Skeletal muscle satellite cell (primary cell): ENCODE measurements at regions not wholly inside any gene's neighbourhood (a gene's known extent, or its start where the extent isn't known, plus 50 kb on each side); places are given as distances from the start of the nearest gene placed in this dataset.
"Not testable (repeated sequence)": the region's sequence is repeated elsewhere in the genome, so short reads cannot be mapped to it uniquely, and the experiment has no call there.

ENCODE experiments used
- H3K27me3 ChIP-seq: 2 replicates; pipeline ENCODE4 v1.7.0; 2013; ENCODE audit warnings: low read length; ENCODE audit not compliant: control insufficient read depth, insufficient read depth
- H3K36me3 ChIP-seq: 2 replicates; pipeline ENCODE4 v1.7.0; 2013; ENCODE audit warnings: mild to moderate bottlenecking, control low read depth, low read length; ENCODE audit not compliant: insufficient read depth
- H3K4me1 ChIP-seq: 2 replicates; pipeline ENCODE4 v1.7.0; 2013; ENCODE audit warnings: low read length; ENCODE audit not compliant: control insufficient read depth, insufficient read depth
- H3K4me2 ChIP-seq: 2 replicates; pipeline ENCODE4 v1.7.0; 2013; ENCODE audit warnings: mild to moderate bottlenecking, low read length
- H3K4me3 ChIP-seq: 2 replicates; pipeline ENCODE4 v1.7.0; 2013; ENCODE audit warnings: low read length
- H3K9ac ChIP-seq: 2 replicates; pipeline ENCODE4 v1.7.0; 2013; ENCODE audit warnings: mild to moderate bottlenecking, low read depth, low read length, moderate library complexity
- H3K9me3 ChIP-seq: replicated peaks from 2 replicates; pipeline ENCODE4 v1.7.0; 2013; ENCODE audit warnings: mild to moderate bottlenecking, control low read depth, low read length

- H3K4me1 ChIP-seq, result no peaks in the 10 kb centered on the region
- H3K4me3 ChIP-seq, result no peak overlapping the region
- H3K9me3 ChIP-seq, result no peaks in the 10 kb centered on the region
- H3K4me2 ChIP-seq, result no peak overlapping the region
- no peaks in the 10 kb centered on the region for H3K36me3 ChIP-seq
- H3K27me3 ChIP-seq, result peaks cover 62% of the 10 kb centered on the region
- H3K9ac ChIP-seq, result no peak overlapping the region
These were observed 316.5 kb downstream of the ZNF536 start for GRCh38 chr19:30688696-30689095.

DNA sequence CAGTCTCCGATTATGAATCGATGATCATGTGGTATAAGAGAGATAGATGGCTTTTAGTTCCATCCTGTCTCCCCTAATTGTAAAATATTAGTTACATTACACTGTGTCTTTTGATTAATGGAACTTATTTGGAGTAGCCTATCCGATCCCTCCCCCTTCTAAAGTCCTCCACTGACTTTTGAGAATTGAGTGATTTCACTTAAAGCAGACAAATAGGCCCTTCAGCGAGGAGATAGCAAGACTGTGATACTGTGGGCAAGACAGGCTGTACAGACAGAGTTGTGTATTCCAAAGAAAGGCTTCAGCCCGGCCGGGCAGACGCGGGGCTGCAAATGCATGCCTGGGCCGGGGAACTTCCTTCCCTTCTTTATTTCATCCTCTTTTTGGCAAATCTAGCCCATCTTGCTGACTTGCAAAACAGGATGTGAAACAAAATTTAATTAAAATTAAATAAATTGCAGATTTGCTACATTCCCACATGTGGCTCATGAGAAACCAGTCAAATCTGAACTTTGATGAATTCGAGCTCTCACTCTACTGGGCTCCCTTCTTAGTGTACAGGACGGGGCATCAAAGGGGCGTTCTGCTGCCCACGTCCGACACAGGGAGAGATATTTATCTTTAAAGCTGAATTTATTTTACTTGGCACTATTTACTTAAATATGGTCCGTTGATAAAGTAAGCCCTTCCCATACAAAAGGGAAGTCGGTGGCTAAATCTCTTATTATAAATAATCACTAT, 314.8 kb downstream of the ZNF536 start:
- no peaks in the 10 kb centered on the region for H3K9me3 ChIP-seq
- H3K27me3 ChIP-seq, result peaks cover 52% of the 10 kb centered on the region
- H3K4me3 ChIP-seq, result no peak overlapping the region
- H3K36me3 ChIP-seq, result no peaks in the 10 kb centered on the region
- H3K9ac ChIP-seq, result no peak overlapping the region
- no peak overlapping the region for H3K4me2 ChIP-seq
- peaks cover 6% of the 10 kb centered on the region for H3K4me1 ChIP-seq

DNA sequence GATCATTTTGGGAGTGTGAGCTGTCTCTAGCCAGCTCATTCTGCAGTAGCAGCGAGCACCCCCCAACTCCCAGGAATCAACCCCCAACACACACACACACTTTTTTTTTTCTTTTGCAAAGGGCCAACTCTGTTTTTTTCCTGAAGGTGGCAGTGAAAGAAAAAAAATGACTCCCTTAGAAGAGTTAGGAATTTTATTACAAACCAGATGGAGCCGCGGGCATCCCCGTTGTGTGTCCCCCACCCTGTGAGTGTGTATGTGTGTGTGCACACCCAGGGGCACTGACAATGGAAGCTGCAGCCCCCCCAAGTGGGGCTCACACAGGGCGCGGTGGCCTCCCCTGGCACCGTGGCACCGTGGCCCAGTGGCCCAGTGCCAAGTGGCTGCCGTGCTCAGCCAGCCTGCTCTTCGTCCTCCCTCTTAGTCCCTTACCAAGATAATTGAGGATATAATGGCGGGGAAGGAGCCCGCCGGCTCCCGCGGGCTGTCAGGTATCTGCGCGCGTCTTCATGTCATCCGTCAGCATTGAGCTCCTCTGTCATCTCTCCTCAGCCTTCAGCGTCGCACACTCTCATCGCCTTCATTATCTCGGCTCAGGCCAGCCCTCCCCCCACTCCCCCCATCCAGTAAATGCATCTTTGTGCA, 314.1 kb downstream of the ZNF536 start:
- Histone ChIP-seq H3K9me3 (no peaks in the 10 kb centered on the region), H3K4me1 (peaks cover 6% of the 10 kb centered on the region), H3K36me3 (no peaks in the 10 kb centered on the region), H3K4me2 (no peak overlapping the region), H3K9ac (no peak overlapping the region), H3K27me3 (peaks cover 52% of the 10 kb centered on the region), H3K4me3 (no peak overlapping the region)

DNA sequence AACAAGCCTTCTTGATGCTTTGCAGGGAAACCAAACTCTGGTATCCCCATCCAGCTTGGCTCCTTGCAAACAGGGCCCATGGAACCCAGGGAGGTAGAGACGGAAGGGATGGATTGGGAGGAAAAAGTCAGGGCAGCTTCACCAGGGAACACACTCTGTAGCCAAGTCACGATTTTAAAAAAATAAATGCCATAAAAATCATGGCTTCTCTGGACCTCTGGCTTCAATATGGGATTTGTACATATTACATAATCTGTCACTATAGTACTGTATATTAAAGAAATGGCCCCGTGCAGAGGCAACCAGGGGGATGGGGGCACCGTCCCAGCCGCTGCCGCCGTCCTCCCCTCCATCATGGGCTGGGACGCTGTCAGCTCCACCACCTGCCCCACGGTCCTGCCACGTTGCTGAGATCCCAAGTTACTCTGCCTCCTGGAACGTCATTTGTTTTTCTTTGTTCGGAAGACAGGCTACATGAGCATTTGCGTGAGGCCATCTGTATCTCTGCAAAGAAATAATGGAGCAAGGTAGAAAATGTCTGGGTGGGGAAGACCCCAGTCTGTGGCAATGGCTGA, 313.3 kb downstream of the ZNF536 start:
- Histone ChIP-seq H3K4me2 (no peak overlapping the region), H3K4me3 (no peak overlapping the region), H3K27me3 (peaks cover 49% of the 10 kb centered on the region), H3K36me3 (no peaks in the 10 kb centered on the region), H3K9me3 (no peaks in the 10 kb centered on the region), H3K9ac (no peak overlapping the region), H3K4me1 (peaks cover 6% of the 10 kb centered on the region)

DNA sequence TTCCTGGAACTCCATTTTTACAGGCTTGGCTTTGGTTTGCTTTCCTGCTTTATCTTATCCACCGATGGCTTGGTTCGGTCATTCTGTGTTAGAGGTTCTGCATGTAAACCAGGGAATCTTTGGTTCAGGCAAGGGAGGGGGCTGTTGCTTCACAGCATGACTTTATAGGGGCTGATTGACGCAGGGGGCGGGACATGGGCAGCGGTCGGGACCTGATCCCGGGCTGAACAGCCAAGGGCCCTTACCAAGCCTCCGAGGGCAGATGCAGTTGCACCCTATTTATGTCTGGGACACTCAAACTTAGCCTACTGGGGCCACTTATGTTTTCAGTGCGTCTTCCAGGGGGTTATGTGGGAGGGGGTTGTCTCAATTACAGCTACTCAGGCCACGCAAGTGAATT, 312.4 kb downstream of the ZNF536 start:
- H3K36me3 ChIP-seq, result no peaks in the 10 kb centered on the region
- no peaks in the 10 kb centered on the region for H3K9me3 ChIP-seq
- no peak overlapping the region for H3K9ac ChIP-seq
- H3K4me3 ChIP-seq, result no peak overlapping the region
- peaks cover 44% of the 10 kb centered on the region for H3K27me3 ChIP-seq
- H3K4me1 ChIP-seq, result peaks cover 6% of the 10 kb centered on the region
- no peak overlapping the region for H3K4me2 ChIP-seq

GRCh38 chr19:30682999-30683536, 310.9 kb downstream of the ZNF536 start:
- no peak overlapping the region for H3K4me3 ChIP-seq
- H3K9ac ChIP-seq, result no peak overlapping the region
- no peaks in the 10 kb centered on the region for H3K36me3 ChIP-seq
- H3K27me3 ChIP-seq, result peaks cover 47% of the 10 kb centered on the region
- peaks cover 6% of the 10 kb centered on the region for H3K4me1 ChIP-seq
- H3K9me3 ChIP-seq, result no peaks in the 10 kb centered on the region
- peak overlapping the region; percentile 46 for H3K4me2 ChIP-seq

- H3K4me3 ChIP-seq, result no peak overlapping the region
- H3K9me3 ChIP-seq, result no peaks in the 10 kb centered on the region
- peak overlapping the region; percentile 46 for H3K4me2 ChIP-seq
- peaks cover 6% of the 10 kb centered on the region for H3K4me1 ChIP-seq
- H3K27me3 ChIP-seq, result peaks cover 46% of the 10 kb centered on the region
- H3K36me3 ChIP-seq, result no peaks in the 10 kb centered on the region
- no peak overlapping the region for H3K9ac ChIP-seq
These were observed 310.2 kb downstream of the ZNF536 start for GRCh38 chr19:30682146-30682998.

DNA sequence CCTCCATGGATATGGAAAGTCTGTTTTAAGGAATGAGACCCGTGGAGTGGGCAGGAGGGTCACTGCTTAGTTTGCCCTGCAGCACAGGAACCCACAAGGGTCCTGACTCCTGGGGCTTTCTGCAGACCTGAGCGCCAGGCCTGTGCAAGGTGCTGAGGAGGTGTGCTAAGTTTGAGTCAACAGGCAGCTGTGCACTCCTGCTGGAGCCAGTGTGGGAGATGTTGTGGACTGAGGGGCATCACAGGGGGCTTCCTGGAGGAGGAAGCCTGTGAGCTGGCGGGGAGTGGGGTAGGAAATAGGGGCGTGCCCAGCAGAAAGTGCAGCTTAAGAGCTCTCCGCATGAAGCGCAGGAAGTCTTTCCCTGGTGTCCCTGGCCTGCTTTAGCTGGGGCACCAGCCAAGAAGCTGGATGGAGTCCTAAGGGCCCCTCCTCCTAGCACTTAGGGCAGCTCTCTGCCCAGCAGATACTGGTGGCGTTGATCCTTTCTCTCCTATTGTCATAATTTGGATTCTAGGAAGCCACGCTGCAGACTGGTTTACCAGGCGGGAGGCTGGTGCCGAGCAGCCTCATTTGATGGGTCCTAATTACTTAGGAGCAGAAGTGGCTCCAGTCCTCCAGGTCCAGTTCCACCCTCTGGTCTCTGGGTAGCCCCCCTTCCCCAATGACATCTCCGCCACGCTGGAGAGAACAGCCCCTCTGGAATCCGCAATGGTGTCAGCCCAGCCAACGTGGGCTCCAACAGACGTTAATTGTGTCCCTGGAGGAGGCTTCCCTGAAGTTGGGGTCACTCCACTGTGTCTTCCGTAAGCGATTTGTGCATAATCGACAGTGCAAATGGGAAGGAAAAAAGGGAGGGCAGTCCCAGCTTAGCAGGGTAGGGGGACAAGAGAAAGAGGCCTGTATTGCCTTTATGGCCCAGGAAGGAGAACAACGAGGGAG, 309.2 kb downstream of the ZNF536 start:
- Histone ChIP-seq H3K9ac (no peak overlapping the region), H3K27me3 (peaks cover 53% of the 10 kb centered on the region), H3K9me3 (no peaks in the 10 kb centered on the region)

DNA sequence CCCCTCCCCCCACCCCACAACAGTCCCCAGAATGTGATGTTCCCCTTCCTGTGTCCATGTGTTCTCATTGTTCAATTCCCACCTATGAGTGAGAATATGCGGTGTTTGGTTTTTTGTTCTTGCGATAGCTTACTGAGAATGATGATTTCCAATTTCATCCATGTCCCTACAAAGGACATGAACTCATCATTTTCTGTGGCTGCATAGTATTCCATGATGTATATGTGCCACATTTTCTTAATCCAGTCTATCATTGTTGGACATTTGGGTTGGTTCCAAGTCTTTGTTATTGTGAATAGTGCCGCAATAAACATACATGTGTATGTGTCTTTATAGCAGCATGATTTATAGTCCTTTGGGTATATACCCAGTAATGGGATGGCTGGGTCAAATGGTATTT, 308.2 kb downstream of the ZNF536 start:
- H3K4me3 ChIP-seq, H3K36me3 ChIP-seq, H3K4me1 ChIP-seq, H3K9me3 ChIP-seq, H3K9ac ChIP-seq, H3K4me2 ChIP-seq: not testable (repeated sequence)
- H3K27me3 ChIP-seq, result peaks cover 54% of the 10 kb centered on the region

More for the DNA sequence above, 309.2 kb downstream of the ZNF536 start:
- no peaks in the 10 kb centered on the region for H3K36me3 ChIP-seq
- peaks cover 6% of the 10 kb centered on the region for H3K4me1 ChIP-seq
- no peak overlapping the region for H3K4me3 ChIP-seq
- H3K4me2 ChIP-seq, result no peak overlapping the region

DNA sequence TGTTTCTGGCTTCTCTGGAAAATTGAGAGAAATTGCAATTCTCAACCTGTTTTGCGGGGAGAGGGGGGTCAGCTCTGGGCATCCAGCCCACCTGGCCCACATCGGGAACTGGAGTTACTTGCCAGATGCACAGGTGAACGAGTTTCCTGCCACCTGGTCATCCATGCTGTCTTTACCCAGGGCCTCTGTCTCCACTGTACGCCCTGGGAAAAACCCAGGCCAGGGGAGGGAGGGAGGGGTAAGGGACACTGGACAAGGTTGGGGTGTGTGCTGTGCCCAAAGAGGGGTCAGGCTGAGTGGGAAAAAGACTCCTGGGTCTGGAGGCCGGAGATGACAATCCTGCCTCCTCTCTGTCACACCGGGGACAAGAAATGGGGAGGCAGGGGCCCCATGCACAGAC, 307.6 kb downstream of the ZNF536 start:
- Histone ChIP-seq H3K4me2 (no peak overlapping the region), H3K4me1 (peaks cover 6% of the 10 kb centered on the region), H3K4me3 (no peak overlapping the region), H3K36me3 (no peaks in the 10 kb centered on the region), H3K9ac (no peak overlapping the region), H3K9me3 (no peaks in the 10 kb centered on the region), H3K27me3 (peaks cover 56% of the 10 kb centered on the region)
